ENCODE measurements at regions not wholly inside any gene's neighbourhood (a gene's known extent, or its start where the extent isn't known, plus 50 kb on each side); places are given as distances from the start of the nearest gene placed in this dataset.

DNA sequence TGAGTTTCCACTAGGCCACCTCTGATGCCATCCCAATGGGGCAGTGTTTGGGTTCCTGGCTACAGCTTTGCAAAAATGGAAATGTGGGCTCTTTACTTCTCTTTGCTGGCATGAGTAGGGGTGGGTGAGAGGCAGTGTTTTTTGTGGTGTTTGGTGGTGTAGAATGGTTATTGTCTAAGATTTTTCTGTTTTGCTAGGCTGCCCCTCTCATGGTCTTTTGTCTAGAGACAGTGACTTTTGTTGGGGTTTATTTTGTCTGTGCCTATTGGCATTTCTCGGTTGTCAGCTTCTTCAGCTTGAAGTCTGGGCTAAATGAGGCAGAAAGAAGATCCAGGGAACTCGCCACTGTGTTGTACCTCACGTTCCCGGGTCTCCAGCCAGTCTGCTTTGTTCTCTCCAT is 112.1 kb downstream of the CENPF start:
- Mint-ChIP-seq H3K36me3 (ENCODE audit: low read depth) (no peaks in the 10 kb centered on the region), H3K27me3 (peaks cover 5% of the 10 kb centered on the region), H3K4me1 (ENCODE audit: low read depth) (no peaks in the 10 kb centered on the region), H3K27ac (no peak overlapping the region), H3K9me3 (no peaks in the 10 kb centered on the region), H3K4me3 (no peak overlapping the region)
- ATAC-seq (no peak), DNase-seq (no peak)
- TF ChIP-seq, protein P1, sequence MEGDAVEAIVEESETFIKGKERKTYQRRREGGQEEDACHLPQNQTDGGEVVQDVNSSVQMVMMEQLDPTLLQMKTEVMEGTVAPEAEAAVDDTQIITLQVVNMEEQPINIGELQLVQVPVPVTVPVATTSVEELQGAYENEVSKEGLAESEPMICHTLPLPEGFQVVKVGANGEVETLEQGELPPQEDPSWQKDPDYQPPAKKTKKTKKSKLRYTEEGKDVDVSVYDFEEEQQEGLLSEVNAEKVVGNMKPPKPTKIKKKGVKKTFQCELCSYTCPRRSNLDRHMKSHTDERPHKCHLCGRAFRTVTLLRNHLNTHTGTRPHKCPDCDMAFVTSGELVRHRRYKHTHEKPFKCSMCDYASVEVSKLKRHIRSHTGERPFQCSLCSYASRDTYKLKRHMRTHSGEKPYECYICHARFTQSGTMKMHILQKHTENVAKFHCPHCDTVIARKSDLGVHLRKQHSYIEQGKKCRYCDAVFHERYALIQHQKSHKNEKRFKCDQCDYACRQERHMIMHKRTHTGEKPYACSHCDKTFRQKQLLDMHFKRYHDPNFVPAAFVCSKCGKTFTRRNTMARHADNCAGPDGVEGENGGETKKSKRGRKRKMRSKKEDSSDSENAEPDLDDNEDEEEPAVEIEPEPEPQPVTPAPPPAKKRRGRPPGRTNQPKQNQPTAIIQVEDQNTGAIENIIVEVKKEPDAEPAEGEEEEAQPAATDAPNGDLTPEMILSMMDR (IDR thresholded peaks at IDR 0.05): no peak
- intact Hi-C loops (cut with micrococcal nuclease): no loop called here
- ChIA-PET POLR2A (no interaction called here), CTCF (no interaction called here)

DNA sequence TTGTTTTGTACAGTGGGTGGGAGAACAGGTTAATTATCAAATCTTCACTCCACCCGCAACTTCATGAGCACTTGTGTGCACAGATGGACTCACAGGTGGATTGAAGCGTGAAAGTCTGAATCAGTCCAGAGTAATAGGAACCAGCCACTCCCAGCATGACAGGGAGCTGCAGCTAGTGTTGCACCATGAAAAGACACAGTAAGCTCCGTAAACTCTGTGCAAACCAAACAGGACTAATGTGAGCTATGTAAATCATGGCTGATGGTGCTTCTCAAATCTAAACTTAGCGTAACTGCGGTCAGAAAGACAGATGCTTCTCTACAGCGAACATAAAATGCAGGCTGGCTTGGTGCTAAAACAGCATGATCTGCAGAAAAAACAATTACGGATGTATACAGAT is 114.4 kb downstream of the CENPF start:
- intact Hi-C loops (cut with micrococcal nuclease): no loop called here
- no peaks in the 10 kb centered on the region for H3K36me3 Mint-ChIP-seq (ENCODE audit: low read depth)
- no peak for ATAC-seq

GRCh38 chr1:214718724-214719123 is 115.7 kb downstream of the CENPF start:
- H3K9me3 Mint-ChIP-seq: no peaks in the 10 kb centered on the region
- H3K27me3 Mint-ChIP-seq: peaks cover 5% of the 10 kb centered on the region
- ATAC-seq (no peak), DNase-seq (no peak)
- TF ChIP-seq, protein P1 (IDR thresholded peaks at IDR 0.05): no peak
- CTCF ChIA-PET: no interaction called here
- POLR2A ChIA-PET: no interaction called here
- H3K27ac Mint-ChIP-seq: no peak overlapping the region
- no peak overlapping the region for H3K4me3 Mint-ChIP-seq
- H3K4me1 Mint-ChIP-seq (ENCODE audit: low read depth): no peaks in the 10 kb centered on the region
- no peaks in the 10 kb centered on the region for H3K36me3 Mint-ChIP-seq (ENCODE audit: low read depth)
- intact Hi-C loops (cut with micrococcal nuclease): no loop called here

More for the DNA sequence above, 114.4 kb downstream of the CENPF start:
- POLR2A ChIA-PET: no interaction called here
- Mint-ChIP-seq H3K27me3 (peaks cover 5% of the 10 kb centered on the region), H3K9me3 (no peaks in the 10 kb centered on the region), H3K4me3 (no peak overlapping the region), H3K27ac (no peak overlapping the region), H3K4me1 (ENCODE audit: low read depth) (no peaks in the 10 kb centered on the region)
- CTCF ChIA-PET: no interaction called here
- no peak for DNase-seq
- TF ChIP-seq, protein P1 (IDR thresholded peaks at IDR 0.05): no peak

GRCh38 chr1:214719207-214719606 is 116.2 kb downstream of the CENPF start:
- Mint-ChIP-seq H3K4me1 (ENCODE audit: low read depth) (no peaks in the 10 kb centered on the region), H3K4me3 (no peak overlapping the region), H3K36me3 (ENCODE audit: low read depth) (no peaks in the 10 kb centered on the region), H3K27ac (no peak overlapping the region), H3K9me3 (no peaks in the 10 kb centered on the region), H3K27me3 (peaks cover 3% of the 10 kb centered on the region)
- DNase-seq (no peak), ATAC-seq (no peak)
- ChIA-PET CTCF (no interaction called here), POLR2A (no interaction called here)
- intact Hi-C loops (cut with micrococcal nuclease): no loop called here
- TF ChIP-seq, protein P1 (IDR thresholded peaks at IDR 0.05): no peak

- Mint-ChIP-seq H3K4me1 (ENCODE audit: low read depth) (no peaks in the 10 kb centered on the region), H3K9me3 (no peaks in the 10 kb centered on the region)
Observed at GRCh38 chr1:214720561-214720960, 117.6 kb downstream of the CENPF start.

More at GRCh38 chr1:214720561-214720960, 117.6 kb downstream of the CENPF start:
- ATAC-seq: no peak
- intact Hi-C loops (cut with micrococcal nuclease): no loop called here
- TF ChIP-seq, protein P1 (IDR thresholded peaks at IDR 0.05): no peak
- DNase-seq: no peak
- CTCF ChIA-PET: no interaction called here
- POLR2A ChIA-PET: no interaction called here
- Mint-ChIP-seq H3K36me3 (ENCODE audit: low read depth) (no peaks in the 10 kb centered on the region), H3K27ac (no peak overlapping the region), H3K4me3 (no peak overlapping the region), H3K27me3 (no peaks in the 10 kb centered on the region)
